Gastroesophageal sphincter (tissue), 4 donors: ENCODE measurements at regions not wholly inside any gene's neighbourhood (a gene's known extent, or its start where the extent isn't known, plus 50 kb on each side); places are given as distances from the start of the nearest gene placed in this dataset.

Experiments used
- ATAC-seq: fragments of 150-250 bp; one replicate; pipeline ENCODE4 v1.9.1; 2016; ENCODE audit warnings: mild to moderate bottlenecking, moderate library complexity
- H3K27ac ChIP-seq, 4 donors: fragments of 200-600 bp; sonication (generic) in 3 of 4; 1 replicate in 3 of 4; 2 replicates in 1 of 4; pipeline ENCODE4 v1.5.1; 2016 to 2019
- H3K27me3 ChIP-seq: fragments of 200-600 bp; sonication (generic); one replicate; pipeline ENCODE4 v1.5.1; 2019
- H3K36me3 ChIP-seq, 2 donors: fragments of 200-600 bp; sonication (generic); one replicate each; pipeline ENCODE4 v1.5.1; 2019; ENCODE audit warnings: control low read depth in 1 of 2
- H3K4me1 ChIP-seq, 3 donors: fragments of 200-600 bp; sonication (generic); 1 replicate in 2 of 3; 2 replicates in 1 of 3; pipeline ENCODE4 v1.5.1; 2016 to 2019; ENCODE audit warnings: control low read depth in 2 of 3
- H3K4me3 ChIP-seq, 2 donors: fragments of 200-600 bp; sonication (generic); one replicate each; pipeline ENCODE4 v1.5.1; 2019; ENCODE audit warnings: mild to moderate bottlenecking in 1 of 2, moderate library complexity in 1 of 2
- H3K9me3 ChIP-seq, 3 donors: fragments of 200-600 bp; sonication (generic); one replicate each; pipeline ENCODE4 v1.5.1; 2017 to 2019; ENCODE audit warnings: control low read depth in 2 of 3
- EP300 ChIP-seq: sonication (generic); formaldehyde crosslinking; IDR thresholded peaks from one replicate; pipeline ENCODE4 v1.6.1; 2017; ENCODE audit warnings: antibody characterized with exemption, mild to moderate bottlenecking
- POLR2A ChIP-seq, 2 donors: fragments of 450-650 bp; IDR thresholded peaks; one replicate each; pipeline ENCODE4 v1.6.1; 2017; ENCODE audit warnings: antibody characterized with exemption in 2 of 2, mild to moderate bottlenecking in 2 of 2, moderate library complexity in 1 of 2
- POLR2AphosphoS5 ChIP-seq: sonication (generic); formaldehyde crosslinking; IDR thresholded peaks from one replicate; pipeline ENCODE4 v1.6.1; 2017; ENCODE audit warnings: antibody characterized with exemption
- WGBS, 2 donors: methylation state at CpG; one replicate each; pipeline ENCODE4 v1.1.5; 2018; ENCODE audit warnings: low coverage in 1 of 2; 5-methylcytosine and 5-hydroxymethylcytosine counted together
- TF ChIP-seq, protein P1 (sequence below), 4 experiments: fragments of 200-600 bp in 2 of 4; fragments of 450-650 bp in 2 of 4; sonication (generic) in 1 of 4; IDR thresholded peaks; one replicate each; pipeline ENCODE4 v1.5.1; 2017 to 2019; ENCODE audit warnings: antibody characterized with exemption in 4 of 4, mild to moderate bottlenecking in 2 of 4, moderate library complexity in 2 of 4

DNA sequence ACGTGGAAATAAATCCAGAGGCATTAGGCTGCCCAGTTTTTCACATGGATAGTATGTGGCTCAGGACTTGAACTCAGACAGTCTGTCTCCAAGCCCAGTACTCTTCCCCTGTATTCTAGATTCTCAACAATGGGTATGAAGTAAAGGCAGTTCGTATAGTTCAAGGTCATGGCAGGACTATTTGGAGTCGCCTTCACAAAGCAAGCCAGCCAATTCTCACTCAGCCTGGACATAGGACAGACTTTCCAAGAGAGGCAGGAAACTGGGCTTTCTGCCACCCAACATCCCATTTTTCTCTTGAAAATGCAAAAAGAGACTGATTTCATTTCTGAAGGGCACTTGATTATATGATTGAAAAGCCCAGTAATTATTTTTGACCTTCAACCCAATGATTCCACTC lies 111.0 kb downstream of the EDN1 start:
- H3K4me1 ChIP-seq = peaks cover 0 to 13% (median 0%) of the 10 kb centered on the region in 3 donors
- no peak overlapping the region for H3K27ac ChIP-seq
- TF ChIP-seq POLR2A (IDR thresholded peaks at IDR 0.05) (no peak), EP300 (no peak), POLR2AphosphoS5 (no peak)
- TF ChIP-seq, protein P1, sequence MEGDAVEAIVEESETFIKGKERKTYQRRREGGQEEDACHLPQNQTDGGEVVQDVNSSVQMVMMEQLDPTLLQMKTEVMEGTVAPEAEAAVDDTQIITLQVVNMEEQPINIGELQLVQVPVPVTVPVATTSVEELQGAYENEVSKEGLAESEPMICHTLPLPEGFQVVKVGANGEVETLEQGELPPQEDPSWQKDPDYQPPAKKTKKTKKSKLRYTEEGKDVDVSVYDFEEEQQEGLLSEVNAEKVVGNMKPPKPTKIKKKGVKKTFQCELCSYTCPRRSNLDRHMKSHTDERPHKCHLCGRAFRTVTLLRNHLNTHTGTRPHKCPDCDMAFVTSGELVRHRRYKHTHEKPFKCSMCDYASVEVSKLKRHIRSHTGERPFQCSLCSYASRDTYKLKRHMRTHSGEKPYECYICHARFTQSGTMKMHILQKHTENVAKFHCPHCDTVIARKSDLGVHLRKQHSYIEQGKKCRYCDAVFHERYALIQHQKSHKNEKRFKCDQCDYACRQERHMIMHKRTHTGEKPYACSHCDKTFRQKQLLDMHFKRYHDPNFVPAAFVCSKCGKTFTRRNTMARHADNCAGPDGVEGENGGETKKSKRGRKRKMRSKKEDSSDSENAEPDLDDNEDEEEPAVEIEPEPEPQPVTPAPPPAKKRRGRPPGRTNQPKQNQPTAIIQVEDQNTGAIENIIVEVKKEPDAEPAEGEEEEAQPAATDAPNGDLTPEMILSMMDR (IDR thresholded peaks at IDR 0.05) = no peak

DNA sequence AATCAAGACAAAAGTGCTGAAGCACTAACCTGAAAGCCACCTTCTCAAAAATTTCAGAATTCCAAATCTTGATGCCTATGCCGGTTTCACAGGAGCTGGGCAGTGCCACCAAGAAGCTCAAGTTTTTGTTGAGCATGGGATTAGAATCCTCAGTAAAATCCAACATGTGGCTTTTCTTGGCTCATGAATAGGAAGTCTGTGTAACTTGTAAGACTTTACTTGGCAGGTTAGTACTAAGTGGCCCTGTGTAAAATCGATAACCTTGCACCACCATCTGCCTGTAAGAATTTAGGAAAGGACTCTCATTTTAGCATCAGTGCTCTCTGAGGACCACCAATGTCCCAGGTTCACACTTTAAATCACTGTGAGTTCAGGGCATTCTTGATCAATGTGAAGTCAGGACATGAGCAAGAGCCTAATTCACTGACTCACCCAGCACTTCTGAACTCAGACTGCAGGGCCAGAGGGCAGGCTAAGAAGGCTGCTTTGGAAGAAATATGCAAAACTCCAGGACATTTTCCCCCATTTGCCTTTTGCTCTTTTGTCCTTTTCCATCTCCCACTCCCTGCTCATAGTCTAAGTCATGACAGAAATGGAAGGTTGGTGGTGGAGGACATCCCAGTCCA lies 113.2 kb downstream of the EDN1 start:
- no peak for ATAC-seq

More for the DNA sequence above, 111.0 kb downstream of the EDN1 start:
- Histone ChIP-seq H3K9me3 (no peaks in the 10 kb centered on the region), H3K36me3 (no peaks in the 10 kb centered on the region), H3K27me3 (no peaks in the 10 kb centered on the region), H3K4me3 (no peak overlapping the region)
- 34 to 44% methylated on average over 2 to 3 of the region's 3 CpGs for WGBS, 2 donors
- ATAC-seq = no peak

DNA sequence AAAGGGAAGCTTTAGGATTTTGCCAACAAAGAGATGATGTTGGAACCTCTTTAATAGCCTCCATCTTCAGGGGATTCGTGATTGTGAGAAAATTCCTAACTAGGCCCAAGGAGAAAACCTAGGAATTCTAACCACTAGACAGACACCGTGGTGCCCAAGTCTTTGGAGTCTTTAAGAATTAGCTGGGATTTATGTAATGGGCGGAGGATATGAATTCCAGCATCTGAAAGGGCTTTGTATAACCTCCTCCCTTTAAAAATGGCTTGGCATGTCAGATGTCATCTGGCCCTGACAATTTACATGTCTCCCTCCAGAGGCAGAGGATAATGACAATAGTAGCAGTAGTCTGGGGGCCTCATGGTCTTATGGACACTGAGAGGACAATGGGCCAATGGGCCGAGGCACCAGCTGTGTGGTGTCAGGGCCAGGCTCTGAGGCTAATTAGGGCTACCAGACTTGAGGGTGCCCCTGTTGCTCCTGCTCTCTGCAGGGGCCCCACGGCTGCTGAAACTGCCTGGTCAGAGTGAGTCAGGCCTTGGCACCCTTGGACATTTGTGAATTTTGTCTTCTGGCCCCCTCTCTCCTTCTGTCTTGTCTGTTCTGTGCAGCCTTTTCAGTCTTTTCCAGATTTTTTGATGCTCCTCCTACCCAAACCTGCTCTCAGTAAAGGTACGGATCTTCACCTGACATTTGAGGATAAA lies 113.9 kb downstream of the EDN1 start:
- Histone ChIP-seq H3K9me3 (no peaks in the 10 kb centered on the region), H3K36me3 (no peaks in the 10 kb centered on the region), H3K4me3 (no peak overlapping the region), H3K27me3 (no peaks in the 10 kb centered on the region), H3K27ac (no peak overlapping the region), H3K4me1 (peaks cover 0 to 13% (median 0%) of the 10 kb centered on the region in 3 donors)
- ATAC-seq = no peak
- WGBS, 2 donors = 77 to 81% methylated on average over 2 to 5 of the region's 6 CpGs
- no peak for TF ChIP-seq EP300
- TF ChIP-seq POLR2A (IDR thresholded peaks at IDR 0.05) = no peak
- no peak for TF ChIP-seq POLR2AphosphoS5
- TF ChIP-seq, protein P1 (IDR thresholded peaks at IDR 0.05) = no peak

More for the DNA sequence above, 113.2 kb downstream of the EDN1 start:
- no peaks in the 10 kb centered on the region for H3K36me3 ChIP-seq
- H3K9me3 ChIP-seq = no peaks in the 10 kb centered on the region
- peaks cover 0 to 13% (median 0%) of the 10 kb centered on the region in 3 donors for H3K4me1 ChIP-seq
- 83% methylated on average over 1 to 2 of the region's 2 CpGs for WGBS, 2 donors
- no peak overlapping the region for H3K4me3 ChIP-seq
- no peak overlapping the region for H3K27ac ChIP-seq
- H3K27me3 ChIP-seq = no peaks in the 10 kb centered on the region
- TF ChIP-seq, protein P1 (IDR thresholded peaks at IDR 0.05) = no peak
- TF ChIP-seq EP300 = no peak
- TF ChIP-seq POLR2AphosphoS5 = no peak
- TF ChIP-seq POLR2A (IDR thresholded peaks at IDR 0.05) = no peak

DNA sequence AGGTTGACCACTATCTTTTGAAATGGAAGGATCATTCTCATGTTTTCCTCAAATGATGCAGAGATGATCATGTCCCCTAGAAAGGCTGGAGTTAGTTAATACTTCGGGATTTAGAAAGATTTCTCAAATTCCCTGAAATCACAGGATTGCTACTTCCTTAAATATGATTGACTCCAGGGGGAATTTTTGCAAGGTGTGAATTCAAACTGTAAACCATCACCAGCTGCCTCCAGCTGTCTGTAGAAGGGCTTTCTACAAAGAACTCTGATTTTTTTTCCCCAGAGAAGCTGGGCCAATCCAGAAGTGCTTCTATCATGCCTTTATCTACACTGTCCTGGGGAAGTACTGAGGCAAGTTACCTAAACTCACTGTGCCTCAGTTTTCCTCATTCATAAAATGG lies 114.5 kb downstream of the EDN1 start:
- Histone ChIP-seq H3K4me1 (peaks cover 0 to 13% (median 0%) of the 10 kb centered on the region in 3 donors), H3K27ac (no peak overlapping the region), H3K9me3 (no peaks in the 10 kb centered on the region), H3K4me3 (no peak overlapping the region), H3K27me3 (no peaks in the 10 kb centered on the region), H3K36me3 (no peaks in the 10 kb centered on the region)
- TF ChIP-seq POLR2AphosphoS5 (no peak), EP300 (no peak), POLR2A (IDR thresholded peaks at IDR 0.05) (no peak)
- TF ChIP-seq, protein P1 (IDR thresholded peaks at IDR 0.05) = no peak
- 0 to 60% methylated on average over 1 of the region's 1 CpG for WGBS, 2 donors
- ATAC-seq = no peak

DNA sequence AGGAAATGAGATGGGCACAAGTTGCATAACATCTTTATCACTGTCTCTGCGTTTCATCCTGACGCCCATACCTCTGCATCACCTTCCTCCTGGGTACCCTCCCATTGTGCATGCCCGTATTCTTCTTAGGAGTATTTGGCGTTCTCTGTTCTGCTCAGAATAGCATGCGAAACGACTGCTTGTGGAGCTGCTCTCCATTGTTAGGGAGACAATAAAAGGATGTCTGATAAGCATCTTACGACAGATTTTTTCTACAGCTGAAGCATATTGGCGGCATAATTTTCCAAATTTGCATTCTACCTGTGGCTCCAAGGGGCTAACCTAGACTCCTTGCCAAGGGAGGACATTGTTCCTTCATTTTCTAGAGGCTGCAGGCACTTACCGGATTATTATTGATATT lies 118.6 kb downstream of the EDN1 start:
- Histone ChIP-seq H3K36me3 (no peaks in the 10 kb centered on the region), H3K27ac (no peak overlapping the region), H3K4me1 (peaks cover 0 to 8% (median 0%) of the 10 kb centered on the region in 3 donors), H3K27me3 (no peaks in the 10 kb centered on the region), H3K4me3 (no peak overlapping the region), H3K9me3 (no peaks in the 10 kb centered on the region)
- no peak for ATAC-seq
- 72 to 88% methylated on average over 9 of the region's 9 CpGs for WGBS, 2 donors
- no peak for TF ChIP-seq POLR2A (IDR thresholded peaks at IDR 0.05)
- TF ChIP-seq, protein P1 (IDR thresholded peaks at IDR 0.05) = no peak
